ENCODE measurements at regions not wholly inside any gene's neighbourhood (a gene's known extent, or its start where the extent isn't known, plus 50 kb on each side); places are given as distances from the start of the nearest gene placed in this dataset.

DNA sequence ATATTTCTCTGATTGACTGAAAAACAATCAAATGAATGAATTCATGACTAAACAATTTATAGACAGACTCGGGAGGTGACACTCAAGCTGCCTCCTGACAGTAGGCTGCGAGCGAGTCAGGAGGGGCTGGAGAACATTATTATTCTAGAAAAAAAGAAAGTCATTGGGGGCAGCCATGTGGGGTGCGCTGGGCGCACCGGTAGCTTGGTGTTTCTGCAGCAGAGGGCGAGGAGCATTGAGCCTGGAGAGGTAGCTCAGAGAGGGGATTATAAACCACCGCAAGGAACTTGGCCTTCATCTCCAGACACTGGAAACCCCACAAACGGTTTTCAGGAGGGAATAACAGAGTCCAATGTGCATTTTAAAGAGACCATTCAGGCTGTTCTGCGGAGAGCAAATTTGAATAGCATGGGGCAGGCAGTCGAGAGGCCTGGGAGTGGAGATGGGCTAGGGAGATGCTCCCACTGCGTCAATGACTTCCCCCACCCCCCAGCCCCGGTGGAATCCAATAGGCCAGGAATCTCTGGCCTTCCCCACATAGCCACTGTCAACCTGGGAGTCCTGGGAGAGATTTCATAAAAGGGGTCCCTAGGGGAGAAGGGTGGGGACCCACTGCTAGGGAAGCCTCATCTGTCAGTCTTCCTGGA lies 168.3 kb downstream of the BCOR start:
- H3K4me2 ChIP-seq (ENCODE audit: low read length): no peak overlapping the region
- no peak for TF ChIP-seq EZH2phosphoT487 (IDR thresholded peaks at IDR 0.05; ENCODE audit: borderline replicate concordance, low read length)
- TF ChIP-seq, protein P1, sequence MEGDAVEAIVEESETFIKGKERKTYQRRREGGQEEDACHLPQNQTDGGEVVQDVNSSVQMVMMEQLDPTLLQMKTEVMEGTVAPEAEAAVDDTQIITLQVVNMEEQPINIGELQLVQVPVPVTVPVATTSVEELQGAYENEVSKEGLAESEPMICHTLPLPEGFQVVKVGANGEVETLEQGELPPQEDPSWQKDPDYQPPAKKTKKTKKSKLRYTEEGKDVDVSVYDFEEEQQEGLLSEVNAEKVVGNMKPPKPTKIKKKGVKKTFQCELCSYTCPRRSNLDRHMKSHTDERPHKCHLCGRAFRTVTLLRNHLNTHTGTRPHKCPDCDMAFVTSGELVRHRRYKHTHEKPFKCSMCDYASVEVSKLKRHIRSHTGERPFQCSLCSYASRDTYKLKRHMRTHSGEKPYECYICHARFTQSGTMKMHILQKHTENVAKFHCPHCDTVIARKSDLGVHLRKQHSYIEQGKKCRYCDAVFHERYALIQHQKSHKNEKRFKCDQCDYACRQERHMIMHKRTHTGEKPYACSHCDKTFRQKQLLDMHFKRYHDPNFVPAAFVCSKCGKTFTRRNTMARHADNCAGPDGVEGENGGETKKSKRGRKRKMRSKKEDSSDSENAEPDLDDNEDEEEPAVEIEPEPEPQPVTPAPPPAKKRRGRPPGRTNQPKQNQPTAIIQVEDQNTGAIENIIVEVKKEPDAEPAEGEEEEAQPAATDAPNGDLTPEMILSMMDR (IDR thresholded peaks at IDR 0.05; ENCODE audit: low read depth, low read length, poor library complexity, severe bottlenecking): no peak
- no peaks in the 10 kb centered on the region for H3K79me2 ChIP-seq (ENCODE audit: control insufficient read depth, low read length)
- no peaks in the 10 kb centered on the region for H4K20me1 ChIP-seq (ENCODE audit: control insufficient read depth, insufficient read depth, low read depth, low read length)
- H3K9me2 ChIP-seq (replicated peaks; ENCODE audit: control insufficient read depth, low read length): no peaks in the 10 kb centered on the region
- H3K27ac ChIP-seq (ENCODE audit: low read depth, low read length): no peak overlapping the region
- H3K4me1 ChIP-seq (ENCODE audit: control insufficient read depth, low read length): no peaks in the 10 kb centered on the region
- no peaks in the 10 kb centered on the region for H3K9me3 ChIP-seq (ENCODE audit: control insufficient read depth, insufficient read depth, low read length)
- no peak overlapping the region for H3K4me3 ChIP-seq (ENCODE audit: low read length)
- no peaks in the 10 kb centered on the region for H3K36me3 ChIP-seq (ENCODE audit: control insufficient read depth, low read length)
- H3F3A ChIP-seq (ENCODE audit: control insufficient read depth, insufficient read depth): no peaks in the 10 kb centered on the region
- H3K27me3 ChIP-seq (ENCODE audit: control insufficient read depth, low read length): no peaks in the 10 kb centered on the region

DNA sequence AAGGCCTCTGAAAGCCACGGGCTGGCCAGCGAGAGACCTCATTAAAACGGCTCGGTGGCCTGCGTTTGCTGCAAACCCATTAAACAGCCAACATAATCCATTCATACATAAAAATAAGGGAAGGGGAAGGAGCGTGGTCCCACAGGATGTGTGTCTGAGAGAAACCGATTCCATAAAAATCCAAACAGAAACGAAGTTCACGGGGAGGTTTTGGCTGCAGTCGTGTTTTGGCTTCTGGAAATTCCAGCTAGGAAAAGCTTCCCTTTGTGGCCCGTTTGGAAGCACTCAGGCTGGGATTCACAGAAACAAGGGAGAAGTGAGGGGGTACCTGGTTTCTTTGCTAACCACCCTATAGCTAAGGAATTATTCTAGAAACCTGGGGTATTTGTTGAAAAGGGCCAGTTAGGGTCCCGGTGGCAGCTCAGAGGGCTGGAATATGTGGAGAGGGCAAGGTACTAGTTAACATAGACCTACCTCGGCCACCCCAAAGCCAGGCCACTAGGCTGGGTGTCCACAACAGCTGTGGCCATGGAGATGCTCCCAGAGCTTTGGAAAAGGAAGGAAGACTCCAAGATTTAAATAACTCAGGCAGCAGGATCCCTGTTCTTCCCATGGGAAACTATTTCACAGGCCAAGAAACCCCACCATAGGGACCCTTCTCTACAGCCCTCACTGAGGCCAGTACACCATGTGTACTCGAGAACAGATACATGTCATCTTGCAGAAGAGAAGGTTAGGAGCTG lies 166.8 kb downstream of the BCOR start:
- no peaks in the 10 kb centered on the region for H3K9me3 ChIP-seq (ENCODE audit: control insufficient read depth, insufficient read depth, low read length)
- H3K79me2 ChIP-seq (ENCODE audit: control insufficient read depth, low read length): no peaks in the 10 kb centered on the region
- H3F3A ChIP-seq (ENCODE audit: control insufficient read depth, insufficient read depth): no peaks in the 10 kb centered on the region
- no peaks in the 10 kb centered on the region for H3K36me3 ChIP-seq (ENCODE audit: control insufficient read depth, low read length)
- H4K20me1 ChIP-seq (ENCODE audit: control insufficient read depth, insufficient read depth, low read depth, low read length): no peaks in the 10 kb centered on the region
- H3K9me2 ChIP-seq (replicated peaks; ENCODE audit: control insufficient read depth, low read length): no peaks in the 10 kb centered on the region
- H3K4me1 ChIP-seq (ENCODE audit: control insufficient read depth, low read length): no peaks in the 10 kb centered on the region
- TF ChIP-seq, protein P1 (IDR thresholded peaks at IDR 0.05; ENCODE audit: low read depth, low read length, poor library complexity, severe bottlenecking): no peak
- no peak for TF ChIP-seq EZH2phosphoT487 (IDR thresholded peaks at IDR 0.05; ENCODE audit: borderline replicate concordance, low read length)
- no peak overlapping the region for H3K4me3 ChIP-seq (ENCODE audit: low read length)
- H3K4me2 ChIP-seq (ENCODE audit: low read length): no peak overlapping the region
- no peaks in the 10 kb centered on the region for H3K27me3 ChIP-seq (ENCODE audit: control insufficient read depth, low read length)
- H3K27ac ChIP-seq (ENCODE audit: low read depth, low read length): no peak overlapping the region

DNA sequence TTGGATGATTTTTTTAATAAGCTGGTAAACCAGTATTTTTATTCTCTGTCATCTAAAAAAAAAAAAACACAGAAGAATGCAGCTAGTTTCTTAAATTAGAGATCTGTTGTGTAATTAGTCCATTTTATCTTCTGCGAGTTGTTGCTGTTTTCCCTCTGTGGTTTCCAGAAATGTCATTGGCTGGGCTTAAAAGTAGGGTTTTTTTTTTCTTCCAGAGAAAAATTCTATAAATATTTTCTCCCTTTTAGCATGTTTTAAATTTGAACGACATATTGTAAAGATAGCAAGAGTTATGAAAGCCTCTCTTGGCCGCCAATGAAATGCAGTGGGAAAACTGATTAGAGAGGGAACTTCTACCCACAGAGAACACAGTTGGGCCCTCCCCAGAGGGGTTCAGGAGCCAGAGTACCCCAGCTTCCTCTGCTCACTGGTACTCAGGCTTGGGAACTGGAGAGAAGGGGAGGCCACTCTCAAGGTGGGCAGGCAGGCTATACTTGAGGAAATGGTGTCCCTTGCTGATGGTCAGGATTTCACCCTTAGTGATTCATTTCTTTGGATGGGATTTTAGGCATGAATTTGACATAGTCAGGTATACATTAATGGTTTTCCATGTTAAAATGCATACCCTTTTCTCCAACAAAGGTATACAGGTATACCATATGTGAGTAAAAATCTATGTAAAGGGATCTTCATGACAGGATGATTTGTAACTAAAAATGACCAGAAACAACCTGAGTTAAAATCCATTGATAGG lies 166.1 kb downstream of the BCOR start:
- Histone ChIP-seq H3K9me2 (replicated peaks; ENCODE audit: control insufficient read depth, low read length) (no peaks in the 10 kb centered on the region), H3K4me2 (ENCODE audit: low read length) (no peak overlapping the region), H3K36me3 (ENCODE audit: control insufficient read depth, low read length) (no peaks in the 10 kb centered on the region), H3K27me3 (ENCODE audit: control insufficient read depth, low read length) (no peaks in the 10 kb centered on the region), H3K27ac (ENCODE audit: low read depth, low read length) (no peak overlapping the region), H3K9me3 (ENCODE audit: control insufficient read depth, insufficient read depth, low read length) (no peaks in the 10 kb centered on the region), H3K79me2 (ENCODE audit: control insufficient read depth, low read length) (no peaks in the 10 kb centered on the region), H3K4me3 (ENCODE audit: low read length) (no peak overlapping the region), H3K4me1 (ENCODE audit: control insufficient read depth, low read length) (no peaks in the 10 kb centered on the region), H4K20me1 (ENCODE audit: control insufficient read depth, insufficient read depth, low read depth, low read length) (no peaks in the 10 kb centered on the region), H3F3A (ENCODE audit: control insufficient read depth, insufficient read depth) (no peaks in the 10 kb centered on the region)
- TF ChIP-seq, protein P1 (IDR thresholded peaks at IDR 0.05; ENCODE audit: low read depth, low read length, poor library complexity, severe bottlenecking): no peak
- TF ChIP-seq EZH2phosphoT487 (IDR thresholded peaks at IDR 0.05; ENCODE audit: borderline replicate concordance, low read length): no peak

All from DOHH2 (cell line).